GM12892 (cell line): ENCODE measurements at regions not wholly inside any gene's neighbourhood (a gene's known extent, or its start where the extent isn't known, plus 50 kb on each side); places are given as distances from the start of the nearest gene placed in this dataset.

Source experiments
- POLR2A ChIP-seq: IDR thresholded peaks from 2 replicates; pipeline ENCODE4 v1.6.1; 2011; ENCODE audit warnings: low read depth, low read length, control low read depth
- POLR2AphosphoS5 ChIP-seq: IDR thresholded peaks from 2 replicates; pipeline ENCODE4 v1.6.1; 2011; ENCODE audit warnings: low read depth, low read length, control low read depth

GRCh38 chr3:111480091-111480490 lies 61.9 kb upstream of the CD96 start:
- TF ChIP-seq POLR2AphosphoS5 (no peak), POLR2A (no peak)
